ENCODE measurements at regions not wholly inside any gene's neighbourhood (a gene's known extent, or its start where the extent isn't known, plus 50 kb on each side); places are given as distances from the start of the nearest gene placed in this dataset.

DNA sequence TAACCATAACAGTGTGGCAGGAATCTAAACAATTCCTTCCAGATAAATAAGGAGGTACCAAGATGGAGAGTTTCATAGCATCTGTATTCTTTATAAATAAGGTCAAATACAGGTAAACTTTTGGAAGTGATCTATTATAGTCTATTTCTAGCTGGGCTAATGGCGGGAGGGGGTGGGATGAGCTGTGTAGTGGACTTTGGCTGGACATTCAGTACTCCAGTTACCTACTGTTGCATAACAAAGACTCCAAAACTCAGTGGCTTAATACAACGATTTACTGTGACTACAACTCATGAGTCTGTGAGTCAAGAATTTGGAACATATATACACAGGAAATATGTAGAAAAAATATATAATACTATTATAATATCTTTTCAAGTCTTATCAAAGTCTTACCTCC, 496.1 kb downstream of the BCL11B start:
- H3K36me3 ChIP-seq (ENCODE audit: control insufficient read depth, insufficient read depth, low read length) = no peaks in the 10 kb centered on the region
- no peak overlapping the region for H3K9ac ChIP-seq (ENCODE audit: low read depth, low read length)
- ChIA-PET POLR2A (ENCODE audit: unreplicated experiment) (interaction anchor here (0.5 kb wide), 1 partner anchor 17 kb away, joined by 4 read pairs; no protein-coding TSS in a partner anchor), CTCF (no interaction called here)
- TF ChIP-seq RFX5 (IDR thresholded peaks at IDR 0.05; ENCODE audit: low read depth, low read length) (no peak), MAFK (IDR thresholded peaks at IDR 0.05; ENCODE audit: low read depth, low read length) (no peak), SMC3 (IDR thresholded peaks at IDR 0.05; ENCODE audit: low read depth, low read length) (no peak), USF2 (IDR thresholded peaks at IDR 0.05; ENCODE audit: low read depth, low read length) (no peak), CHD1 (IDR thresholded peaks at IDR 0.05; ENCODE audit: low read depth, low read length) (no peak), CEBPB (IDR thresholded peaks at IDR 0.05; ENCODE audit: low read depth, low read length) (no peak), MXI1 (IDR thresholded peaks at IDR 0.05; ENCODE audit: borderline replicate concordance, low read depth, low read length) (no peak), RCOR1 (IDR thresholded peaks at IDR 0.05; ENCODE audit: insufficient replicate concordance, low read length) (no peak), FOS (IDR thresholded peaks at IDR 0.05; ENCODE audit: low read depth, low read length) (no peak)
- no peak overlapping the region for H4K5ac ChIP-seq (ENCODE audit: low read depth, low read length)
- H2BK5ac ChIP-seq (ENCODE audit: low read depth, low read length, poor library complexity, severe bottlenecking) = no peak overlapping the region
- no peak overlapping the region for H3K23ac ChIP-seq (ENCODE audit: low read depth, low read length)
- no peak overlapping the region for H2AK9ac ChIP-seq (replicated peaks; ENCODE audit: low read depth, low read length, poor library complexity)
- H3K9me3 ChIP-seq (ENCODE audit: control insufficient read depth, insufficient read depth, low read length) = peaks cover 21% of the 10 kb centered on the region
- H4K20me1 ChIP-seq (ENCODE audit: insufficient read depth, low read length) = no peaks in the 10 kb centered on the region
- dilution Hi-C loops (cut with HindIII; ENCODE audit: low sequenced_read_pairs, unreplicated experiment) = no loop called here
- no peak overlapping the region for H2BK120ac ChIP-seq (ENCODE audit: low read depth, low read length)
- H3K4me1 ChIP-seq (ENCODE audit: control insufficient read depth, insufficient read depth, low read length) = no peaks in the 10 kb centered on the region
- in situ Hi-C loops (cut with MboI; ENCODE audit: low sequenced_read_pairs) = no loop called here
- H3K9me1 ChIP-seq (ENCODE audit: insufficient read depth, low read length) = no peaks in the 10 kb centered on the region
- no peak overlapping the region for H3K18ac ChIP-seq (ENCODE audit: low read depth, low read length)
- no peak overlapping the region for H3K27ac ChIP-seq (ENCODE audit: insufficient read depth, low read length)
- H2BK15ac ChIP-seq (ENCODE audit: low read depth, low read length) = no peak overlapping the region
- no TSS peak for BruUV-seq (replicated peaks)
- no peak overlapping the region for H2BK20ac ChIP-seq (ENCODE audit: low read depth, low read length)
- H4K91ac ChIP-seq (ENCODE audit: insufficient read depth, low read depth, low read length) = no peak overlapping the region
- H3K56ac ChIP-seq (ENCODE audit: extremely low read depth, insufficient read depth, low read length) = no peak overlapping the region
- no CpG with 5 or more reads among the region's 2 CpGs for WGBS, 2 experiments (ENCODE audit: extremely low coverage in 2 of 2, insufficient read length in 1 of 2)
- no peak overlapping the region for H3K14ac ChIP-seq (replicated peaks; ENCODE audit: low read depth, low read length)
- no peak overlapping the region for H4K8ac ChIP-seq (ENCODE audit: low read depth in 2 of 2, low read length in 2 of 2)
- ATAC-seq (ENCODE audit: low read depth) (no peak), DNase-seq (no peak)
- intact Hi-C loops (cut with micrococcal nuclease) = no loop called here
- H2AK5ac ChIP-seq (ENCODE audit: low read depth, low read length) = no peak overlapping the region
- H3K4me3 ChIP-seq (ENCODE audit: insufficient read depth, low read depth, low read length) = no peak overlapping the region
- H2AFZ ChIP-seq (replicated peaks; ENCODE audit: low read length, poor library complexity) = no peak overlapping the region
- no peaks in the 10 kb centered on the region for H3K27me3 ChIP-seq (ENCODE audit: control insufficient read depth, insufficient read depth, low read length)
- H3K4ac ChIP-seq (ENCODE audit: low read depth, low read length) = no peak overlapping the region
- H3K79me1 ChIP-seq (ENCODE audit: low read depth in 1 of 2, low read length in 2 of 2) = no peaks in the 10 kb centered on the region
- no peak overlapping the region for H3K4me2 ChIP-seq (ENCODE audit: low read depth, low read length)

Measured in IMR-90 (cell line).